ENCODE measurements at regions not wholly inside any gene's neighbourhood (a gene's known extent, or its start where the extent isn't known, plus 50 kb on each side); places are given as distances from the start of the nearest gene placed in this dataset.
"Not testable (repeated sequence)": the region's sequence is repeated elsewhere in the genome, so short reads cannot be mapped to it uniquely, and the experiment has no call there.

GRCh38 chr6:120786682-120787081 is 547.6 kb downstream of the TBC1D32 start:
- DNase-seq = no peak

GRCh38 chr6:120786256-120786655 is 548.0 kb downstream of the TBC1D32 start:
- no peak for DNase-seq

GRCh38 chr6:120785459-120786086 is 548.7 kb downstream of the TBC1D32 start:
- DNase-seq = no peak

- no peak for DNase-seq
Measured at GRCh38 chr6:120779441-120779840, 554.8 kb downstream of the TBC1D32 start.

- no peak for DNase-seq
Measured at GRCh38 chr6:120775698-120776097, 558.6 kb downstream of the TBC1D32 start.

GRCh38 chr6:120774275-120774674 is 560.0 kb downstream of the TBC1D32 start:
- DNase-seq = no peak

- DNase-seq = no peak
Measured at GRCh38 chr6:120771019-120771418, 563.3 kb downstream of the TBC1D32 start.

- DNase-seq = no peak
Measured at GRCh38 chr6:120764312-120764711, 570.0 kb downstream of the TBC1D32 start.

- no peak for DNase-seq
Measured at GRCh38 chr6:120759570-120759969, 574.7 kb downstream of the TBC1D32 start.

GRCh38 chr6:120748574-120748973 is 585.7 kb downstream of the TBC1D32 start:
- DNase-seq = not testable (repeated sequence)

GRCh38 chr6:120736740-120737139 is 597.5 kb downstream of the TBC1D32 start:
- DNase-seq = no peak

GRCh38 chr6:120735641-120736040 is 598.6 kb downstream of the TBC1D32 start:
- no peak for DNase-seq

- DNase-seq = no peak
Measured at GRCh38 chr6:120711255-120711654, 623.0 kb downstream of the TBC1D32 start.

- DNase-seq = no peak
Measured at GRCh38 chr6:120700001-120700400, 634.3 kb downstream of the TBC1D32 start.

GRCh38 chr6:120686492-120686891 is 647.8 kb downstream of the TBC1D32 start:
- no peak for DNase-seq

GRCh38 chr6:120682145-120682544 is 652.1 kb downstream of the TBC1D32 start:
- no peak for DNase-seq

GRCh38 chr6:120681204-120681603 is 653.1 kb downstream of the TBC1D32 start:
- DNase-seq = no peak

- no peak for DNase-seq
Measured at GRCh38 chr6:120675886-120676285, 658.4 kb downstream of the TBC1D32 start.

- no peak for DNase-seq
Measured at GRCh38 chr6:120671519-120671918, 662.8 kb downstream of the TBC1D32 start.

GRCh38 chr6:120652506-120652905 is 681.8 kb downstream of the TBC1D32 start:
- no peak for DNase-seq

- no peak for DNase-seq
Measured at GRCh38 chr6:120648713-120649112, 685.6 kb downstream of the TBC1D32 start.

- DNase-seq = no peak
Measured at GRCh38 chr6:120646101-120646500, 688.2 kb downstream of the TBC1D32 start.

- no peak for DNase-seq
Measured at GRCh38 chr6:120632975-120633374, 701.3 kb downstream of the TBC1D32 start.

GRCh38 chr6:120627612-120628011 is 706.7 kb downstream of the TBC1D32 start:
- DNase-seq = no peak

GRCh38 chr6:120622127-120622631 is 712.1 kb downstream of the TBC1D32 start:
- no peak for DNase-seq

All from activated effector memory CD4-positive, alpha-beta T cell treated with Interleukin-2 at 50 U/mL for 16 hours (primary cell).